HT-29 (cell line): ENCODE measurements at regions not wholly inside any gene's neighbourhood (a gene's known extent, or its start where the extent isn't known, plus 50 kb on each side); places are given as distances from the start of the nearest gene placed in this dataset.

Source experiments
- DNase-seq: peaks from one replicate; pipeline ENCODE4 v3.0.0-alpha.2; 2015; ENCODE audit warnings: low spot score

GRCh38 chr3:177673112-177673914 lies 476.0 kb upstream of the TBL1XR1 start:
- no peak for DNase-seq

- DNase-seq = no peak
These were observed 476.9 kb upstream of the TBL1XR1 start for GRCh38 chr3:177674186-177674585.

GRCh38 chr3:177676148-177676547 lies 478.9 kb upstream of the TBL1XR1 start:
- no peak for DNase-seq

- no peak for DNase-seq
These were observed 479.8 kb upstream of the TBL1XR1 start for GRCh38 chr3:177676947-177677587.

GRCh38 chr3:177679568-177680471 lies 482.5 kb upstream of the TBL1XR1 start:
- no peak for DNase-seq

- no peak for DNase-seq
These were observed 483.2 kb upstream of the TBL1XR1 start for GRCh38 chr3:177680472-177680821.

GRCh38 chr3:177681156-177681555 lies 483.9 kb upstream of the TBL1XR1 start:
- DNase-seq = no peak

GRCh38 chr3:177681852-177682251 lies 484.6 kb upstream of the TBL1XR1 start:
- no peak for DNase-seq

- no peak for DNase-seq
These were observed 486.3 kb upstream of the TBL1XR1 start for GRCh38 chr3:177683586-177683985.

- no peak for DNase-seq
These were observed 489.4 kb upstream of the TBL1XR1 start for GRCh38 chr3:177686671-177687070.

GRCh38 chr3:177687291-177687690 lies 490.0 kb upstream of the TBL1XR1 start:
- DNase-seq = no peak

GRCh38 chr3:177688152-177688551 lies 490.9 kb upstream of the TBL1XR1 start:
- no peak for DNase-seq

- no peak for DNase-seq
These were observed 491.8 kb upstream of the TBL1XR1 start for GRCh38 chr3:177689077-177689476.

GRCh38 chr3:177689869-177690268 lies 492.6 kb upstream of the TBL1XR1 start:
- DNase-seq = no peak

- DNase-seq = no peak
These were observed 493.0 kb upstream of the TBL1XR1 start for GRCh38 chr3:177690306-177690705.

- DNase-seq = no peak
These were observed 495.2 kb upstream of the TBL1XR1 start for GRCh38 chr3:177692304-177692975.

GRCh38 chr3:177693616-177694264 lies 496.5 kb upstream of the TBL1XR1 start:
- DNase-seq = no peak

- no peak for DNase-seq
These were observed 497.0 kb upstream of the TBL1XR1 start for GRCh38 chr3:177694316-177694715.

GRCh38 chr3:177694951-177695350 lies 497.7 kb upstream of the TBL1XR1 start:
- DNase-seq = no peak

- DNase-seq = no peak
These were observed 502.8 kb upstream of the TBL1XR1 start for GRCh38 chr3:177700117-177700516.

- DNase-seq = no peak
These were observed 506.5 kb upstream of the TBL1XR1 start for GRCh38 chr3:177703788-177704187.
